ENCODE measurements at regions not wholly inside any gene's neighbourhood (a gene's known extent, or its start where the extent isn't known, plus 50 kb on each side); places are given as distances from the start of the nearest gene placed in this dataset.

GRCh38 chr6:19416811-19417210 is 420.4 kb upstream of the ID4 start:
- in situ Hi-C loops (cut with HindIII; ENCODE audit: low pct_unique_long_range_greater_than_20kb, low sequenced_read_pairs) = no loop called here
- no peak for DNase-seq (ENCODE audit: low read depth)

- in situ Hi-C loops (cut with HindIII; ENCODE audit: low pct_unique_long_range_greater_than_20kb, low sequenced_read_pairs) = no loop called here
- peak; percentile 56 for DNase-seq (ENCODE audit: low read depth)
These were observed 419.5 kb upstream of the ID4 start for GRCh38 chr6:19417713-19418112.

- in situ Hi-C loops (cut with HindIII; ENCODE audit: low pct_unique_long_range_greater_than_20kb, low sequenced_read_pairs) = no loop called here
- no peak for DNase-seq (ENCODE audit: low read depth)
These were observed 412.3 kb upstream of the ID4 start for GRCh38 chr6:19424853-19425252.

- in situ Hi-C loops (cut with HindIII; ENCODE audit: low pct_unique_long_range_greater_than_20kb, low sequenced_read_pairs) = no loop called here
- no peak for DNase-seq (ENCODE audit: low read depth)
These were observed 409.6 kb upstream of the ID4 start for GRCh38 chr6:19427548-19427947.

GRCh38 chr6:19432966-19433498 is 404.1 kb upstream of the ID4 start:
- in situ Hi-C loops (cut with HindIII; ENCODE audit: low pct_unique_long_range_greater_than_20kb, low sequenced_read_pairs) = no loop called here
- no peak for DNase-seq (ENCODE audit: low read depth)

- DNase-seq (ENCODE audit: low read depth) = no peak
- in situ Hi-C loops (cut with HindIII; ENCODE audit: low pct_unique_long_range_greater_than_20kb, low sequenced_read_pairs) = no loop called here
These were observed 403.1 kb upstream of the ID4 start for GRCh38 chr6:19434065-19434464.

GRCh38 chr6:19435755-19436154 is 401.4 kb upstream of the ID4 start:
- no peak for DNase-seq (ENCODE audit: low read depth)
- in situ Hi-C loops (cut with HindIII; ENCODE audit: low pct_unique_long_range_greater_than_20kb, low sequenced_read_pairs) = no loop called here

- DNase-seq (ENCODE audit: low read depth) = no peak
- in situ Hi-C loops (cut with HindIII; ENCODE audit: low pct_unique_long_range_greater_than_20kb, low sequenced_read_pairs) = no loop called here
These were observed 398.4 kb upstream of the ID4 start for GRCh38 chr6:19438566-19439353.

- in situ Hi-C loops (cut with HindIII; ENCODE audit: low pct_unique_long_range_greater_than_20kb, low sequenced_read_pairs) = no loop called here
- DNase-seq (ENCODE audit: low read depth) = no peak
These were observed 396.6 kb upstream of the ID4 start for GRCh38 chr6:19440531-19440930.

GRCh38 chr6:19443411-19443810 is 393.8 kb upstream of the ID4 start:
- in situ Hi-C loops (cut with HindIII; ENCODE audit: low pct_unique_long_range_greater_than_20kb, low sequenced_read_pairs) = no loop called here
- no peak for DNase-seq (ENCODE audit: low read depth)

- peak; percentile 24 for DNase-seq (ENCODE audit: low read depth)
- in situ Hi-C loops (cut with HindIII; ENCODE audit: low pct_unique_long_range_greater_than_20kb, low sequenced_read_pairs) = no loop called here
These were observed 393.1 kb upstream of the ID4 start for GRCh38 chr6:19444041-19444440.

- in situ Hi-C loops (cut with HindIII; ENCODE audit: low pct_unique_long_range_greater_than_20kb, low sequenced_read_pairs) = no loop called here
- peak; percentile 56 for DNase-seq (ENCODE audit: low read depth)
These were observed 392.7 kb upstream of the ID4 start for GRCh38 chr6:19444481-19444880.

- in situ Hi-C loops (cut with HindIII; ENCODE audit: low pct_unique_long_range_greater_than_20kb, low sequenced_read_pairs) = no loop called here
- no peak for DNase-seq (ENCODE audit: low read depth)
These were observed 390.6 kb upstream of the ID4 start for GRCh38 chr6:19446570-19446969.

- in situ Hi-C loops (cut with HindIII; ENCODE audit: low pct_unique_long_range_greater_than_20kb, low sequenced_read_pairs) = no loop called here
- DNase-seq (ENCODE audit: low read depth) = no peak
These were observed 386.5 kb upstream of the ID4 start for GRCh38 chr6:19450651-19451050.

GRCh38 chr6:19452495-19452894 is 384.7 kb upstream of the ID4 start:
- in situ Hi-C loops (cut with HindIII; ENCODE audit: low pct_unique_long_range_greater_than_20kb, low sequenced_read_pairs) = no loop called here
- DNase-seq (ENCODE audit: low read depth) = no peak

- in situ Hi-C loops (cut with HindIII; ENCODE audit: low pct_unique_long_range_greater_than_20kb, low sequenced_read_pairs) = no loop called here
- no peak for DNase-seq (ENCODE audit: low read depth)
These were observed 383.0 kb upstream of the ID4 start for GRCh38 chr6:19454001-19454720.

- DNase-seq (ENCODE audit: low read depth) = no peak
- in situ Hi-C loops (cut with HindIII; ENCODE audit: low pct_unique_long_range_greater_than_20kb, low sequenced_read_pairs) = no loop called here
These were observed 382.3 kb upstream of the ID4 start for GRCh38 chr6:19454721-19455392.

- in situ Hi-C loops (cut with HindIII; ENCODE audit: low pct_unique_long_range_greater_than_20kb, low sequenced_read_pairs) = no loop called here
- DNase-seq (ENCODE audit: low read depth) = no peak
These were observed 373.9 kb upstream of the ID4 start for GRCh38 chr6:19463250-19463649.

- in situ Hi-C loops (cut with HindIII; ENCODE audit: low pct_unique_long_range_greater_than_20kb, low sequenced_read_pairs) = no loop called here
- no peak for DNase-seq (ENCODE audit: low read depth)
These were observed 373.2 kb upstream of the ID4 start for GRCh38 chr6:19463925-19464324.

Data from Caki2 (cell line).